GM12878 (cell line): ENCODE measurements at regions not wholly inside any gene's neighbourhood (a gene's known extent, or its start where the extent isn't known, plus 50 kb on each side); places are given as distances from the start of the nearest gene placed in this dataset.

ENCODE experiments used
- ATAC-seq: fragments of 200-7000 bp; cut with Tn5 transposase; 3 replicates; pipeline ENCODE4 v1.9.1; 2020; ENCODE audit warnings: mild to moderate bottlenecking, moderate library complexity
- BruUV-seq: library from RNA; stranded (reverse); fragments of 400-500 nt; replicated peaks from 2 replicates; lab custom pipeline; 2021; lab: Mats Ljungman, UMichigan
- CTCF ChIA-PET: fragments of 300-600 bp; sonication (Branson Sonifier 250); formaldehyde crosslinking; extraction: SDS; loops from one replicate; lab custom pipeline; 2021; ENCODE audit warnings: inconsistent platforms; lab: Yijun Ruan, JAX
- POLR2A ChIA-PET: fragments of 350-600 bp; formaldehyde crosslinking; extraction: SDS; loops from one replicate; lab custom pipeline; 2021; ENCODE audit warnings: inconsistent platforms; lab: Charles Lee
- RAD21 ChIA-PET: fragments of 300-600 bp; sonication (Branson Sonifier 250); formaldehyde crosslinking; loops from one replicate; lab custom pipeline; 2023; ENCODE audit warnings: antibody characterized with exemption; ENCODE audit not compliant: unreplicated experiment; lab: Charles Lee
- SMC1A ChIA-PET: fragments of 300-600 bp; sonication (Branson Sonifier 250); formaldehyde crosslinking; loops from one replicate; lab custom pipeline; 2023; ENCODE audit not compliant: unreplicated experiment, uncharacterized antibody; lab: Charles Lee
- DNase-seq: peaks from one replicate; pipeline ENCODE4 v3.0.0-alpha.2; 2011; ENCODE audit warnings: low read depth, low spot score
- FAIRE-seq: peaks from 3 replicates; lab custom pipeline; 2011; peaks lifted over from hg19 to GRCh38; lab: Jason Lieb, UNC
- H2AFZ ChIP-seq: 2 replicates; pipeline ENCODE4 v1.6.0; 2011; ENCODE audit warnings: low read depth, low read length, control low read depth; ENCODE audit not compliant: control insufficient read depth
- H3K27ac ChIP-seq: 2 replicates; pipeline ENCODE4 v1.5.1; 2011; ENCODE audit warnings: control low read depth; ENCODE audit not compliant: control insufficient read depth, insufficient read depth
- H3K27me3 ChIP-seq, 2 experiments: replicated peaks in 1 of 2; 2 replicates each; pipeline versions ENCODE4 v1.6.0 to v1.6.1; 2011; ENCODE audit warnings: low read length in 1 of 2; ENCODE audit not compliant: control insufficient read depth in 2 of 2, insufficient read depth in 2 of 2
- H3K36me3 ChIP-seq, 2 experiments: 2 replicates each; pipeline ENCODE4 v1.5.1; 2011; ENCODE audit warnings: low read length in 1 of 2; ENCODE audit not compliant: control insufficient read depth in 2 of 2, insufficient read depth in 2 of 2
- H3K4me1 ChIP-seq: 2 replicates; pipeline ENCODE4 v1.6.1; 2011; ENCODE audit warnings: mild to moderate bottlenecking, low read length, moderate library complexity, mixed read lengths; ENCODE audit not compliant: control insufficient read depth, insufficient read depth
- H3K4me2 ChIP-seq: 2 replicates; pipeline ENCODE4 v1.6.0; 2011; ENCODE audit warnings: control low read depth; ENCODE audit not compliant: control insufficient read depth, insufficient read depth
- H3K4me3 ChIP-seq: fragments of 200-600 bp; sonication (generic); 2 replicates; pipeline ENCODE4 v1.5.1; 2016
- H3K79me2 ChIP-seq: 2 replicates; pipeline ENCODE4 v1.6.0; 2011; ENCODE audit warnings: low read length; ENCODE audit not compliant: control insufficient read depth, insufficient read depth
- H3K9ac ChIP-seq: 2 replicates; pipeline ENCODE4 v1.8.0; 2011; ENCODE audit warnings: low read length, control low read depth, mixed read lengths; ENCODE audit not compliant: control insufficient read depth, insufficient read depth
- H3K9me3 ChIP-seq: replicated peaks from 3 replicates; pipeline ENCODE4 v1.5.1; 2011; ENCODE audit warnings: mild to moderate bottlenecking, low read length; ENCODE audit not compliant: control insufficient read depth, insufficient read depth
- H4K20me1 ChIP-seq: 2 replicates; pipeline ENCODE4 v1.6.0; 2011; ENCODE audit not compliant: control insufficient read depth, insufficient read depth
- HDAC6 ChIP-seq: fragments of 200-600 bp; sonication (generic); IDR thresholded peaks from one replicate; pipeline ENCODE4 v1.8.0; 2017; ENCODE audit warnings: antibody characterized with exemption; ENCODE audit not compliant: unreplicated experiment
- KLF5 ChIP-seq: fragments of 450-650 bp; IDR thresholded peaks from 2 replicates; pipeline ENCODE4 v1.6.1; 2014; ENCODE audit warnings: mild to moderate bottlenecking; ENCODE audit not compliant: partially characterized antibody
- NR2F1 ChIP-seq: fragments of 450-650 bp; conservative IDR thresholded peaks from 2 replicates; pipeline ENCODE4 v1.6.1; 2017; ENCODE audit warnings: mild to moderate bottlenecking
- SMAD5 ChIP-seq: IDR thresholded peaks from 2 replicates; pipeline ENCODE4 v1.6.1; 2016; ENCODE audit warnings: antibody characterized with exemption, low read depth
- SREBF1 ChIP-seq: IDR thresholded peaks from 2 replicates; pipeline ENCODE4 v1.6.1; 2012; ENCODE audit warnings: mild to moderate bottlenecking, low read length
- SUZ12 ChIP-seq: fragments of 200-600 bp; sonication (generic); IDR thresholded peaks from one replicate; pipeline ENCODE4 v1.6.1; 2018; ENCODE audit warnings: antibody characterized with exemption, mild to moderate bottlenecking; ENCODE audit not compliant: unreplicated experiment
- ZNF207 ChIP-seq: fragments of 450-650 bp; IDR thresholded peaks from 2 replicates; pipeline ENCODE4 v1.6.1; 2014; ENCODE audit warnings: antibody characterized with exemption, mild to moderate bottlenecking, borderline replicate concordance
- WGBS: methylation state at CpG from one replicate; pipeline ENCODE4 v1.1.6; 2016; ENCODE audit warnings: low lambda C conversion rate; ENCODE audit not compliant: insufficient replicate concordance, insufficient coverage; ENCODE audit errors: missing lambda C conversion rate; 5-methylcytosine and 5-hydroxymethylcytosine counted together
- in situ Hi-C: fragments of 300-500 bp; cut with MboI; formaldehyde crosslinking; loops from 9 replicates; pipeline ENCODE4 v1.14.3; 2018; ENCODE audit warnings: mixed read lengths
- intact Hi-C: fragments of 100-400 bp; cut with micrococcal nuclease; formaldehyde crosslinking; loops from one replicate; pipeline ENCODE4 v1.14.2; 2022; ENCODE audit not compliant: unreplicated experiment
- TF ChIP-seq, protein P1 (sequence below): fragments of 150-350 bp; IDR thresholded peaks from 2 replicates; pipeline ENCODE4 v1.6.1; 2014; ENCODE audit warnings: mild to moderate bottlenecking, low read depth, low read length
- TF ChIP-seq, protein P2 (sequence below): fragments of 450-650 bp; formaldehyde crosslinking; IDR thresholded peaks from 2 replicates; pipeline ENCODE4 v1.4.0; 2022; ENCODE audit warnings: mild to moderate bottlenecking, moderate library complexity
- TF ChIP-seq, protein P3 (sequence below): fragments of 450-650 bp; IDR thresholded peaks from 2 replicates; pipeline ENCODE4 v1.6.1; 2017; ENCODE audit warnings: mild to moderate bottlenecking, moderate library complexity
- TF ChIP-seq, protein P4 (sequence below), 3 experiments: IDR thresholded peaks in 2 of 3; conservative IDR thresholded peaks in 1 of 3; 2 replicates each; pipeline ENCODE4 v1.5.1; 2011; ENCODE audit warnings: low read depth in 3 of 3, low read length in 3 of 3, mild to moderate bottlenecking in 3 of 3, control low read depth in 2 of 3, moderate library complexity in 2 of 3, inconsistent platforms in 1 of 3, mixed read lengths in 1 of 3; ENCODE audit not compliant: control insufficient read depth in 2 of 3, insufficient read depth in 1 of 3; ENCODE audit errors: extremely low read depth in 1 of 3

DNA sequence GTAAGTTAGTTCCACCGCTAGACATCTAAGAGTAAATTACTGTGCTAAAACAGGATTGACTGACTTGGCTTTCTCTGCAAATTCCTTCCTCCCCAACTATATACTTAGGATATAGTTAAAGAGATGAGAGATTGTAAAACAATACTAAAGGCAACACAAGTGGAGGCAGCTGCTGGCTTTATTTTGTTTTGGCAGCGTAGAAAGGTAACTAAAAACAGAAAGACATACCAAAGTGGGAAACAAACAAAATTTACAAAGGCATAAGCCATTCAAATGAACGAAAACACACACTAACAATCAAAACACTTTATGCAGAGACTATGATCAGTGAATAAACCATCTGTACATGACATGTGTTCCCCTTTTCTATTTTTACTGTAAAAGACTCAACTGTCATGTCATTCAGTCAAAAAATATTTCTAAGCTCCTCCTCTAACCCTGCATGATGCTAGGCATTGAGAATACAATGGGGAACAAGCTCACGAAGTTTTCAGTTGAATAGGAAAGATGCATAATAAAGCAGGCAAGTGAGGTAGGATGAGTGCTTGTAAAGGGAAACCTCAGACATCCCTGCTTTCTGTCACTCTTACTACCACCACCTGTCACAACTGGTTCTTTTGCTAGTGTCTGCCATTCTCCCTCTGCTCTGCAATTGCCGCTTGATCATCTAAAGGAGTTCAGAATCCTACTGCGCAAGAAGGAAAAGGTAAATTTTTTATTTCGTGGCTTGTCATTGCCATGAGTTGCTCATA lies 64.2 kb upstream of the COL1A2 start:
- H3K9ac ChIP-seq = no peak overlapping the region
- no peaks in the 10 kb centered on the region for H4K20me1 ChIP-seq
- ChIA-PET CTCF (no interaction called here), POLR2A (no interaction called here), RAD21 (no interaction called here), SMC1A (no interaction called here)
- no TSS peak for BruUV-seq
- DNase-seq (no peak), FAIRE-seq (no peak), ATAC-seq (no peak)
- no peak overlapping the region for H3K4me3 ChIP-seq
- TF ChIP-seq SUZ12 = no peak
- TF ChIP-seq KLF5 = no peak
- no peak for TF ChIP-seq ZNF207
- TF ChIP-seq, protein P1, sequence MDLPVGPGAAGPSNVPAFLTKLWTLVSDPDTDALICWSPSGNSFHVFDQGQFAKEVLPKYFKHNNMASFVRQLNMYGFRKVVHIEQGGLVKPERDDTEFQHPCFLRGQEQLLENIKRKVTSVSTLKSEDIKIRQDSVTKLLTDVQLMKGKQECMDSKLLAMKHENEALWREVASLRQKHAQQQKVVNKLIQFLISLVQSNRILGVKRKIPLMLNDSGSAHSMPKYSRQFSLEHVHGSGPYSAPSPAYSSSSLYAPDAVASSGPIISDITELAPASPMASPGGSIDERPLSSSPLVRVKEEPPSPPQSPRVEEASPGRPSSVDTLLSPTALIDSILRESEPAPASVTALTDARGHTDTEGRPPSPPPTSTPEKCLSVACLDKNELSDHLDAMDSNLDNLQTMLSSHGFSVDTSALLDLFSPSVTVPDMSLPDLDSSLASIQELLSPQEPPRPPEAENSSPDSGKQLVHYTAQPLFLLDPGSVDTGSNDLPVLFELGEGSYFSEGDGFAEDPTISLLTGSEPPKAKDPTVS = no peak
- TF ChIP-seq, protein P2, sequence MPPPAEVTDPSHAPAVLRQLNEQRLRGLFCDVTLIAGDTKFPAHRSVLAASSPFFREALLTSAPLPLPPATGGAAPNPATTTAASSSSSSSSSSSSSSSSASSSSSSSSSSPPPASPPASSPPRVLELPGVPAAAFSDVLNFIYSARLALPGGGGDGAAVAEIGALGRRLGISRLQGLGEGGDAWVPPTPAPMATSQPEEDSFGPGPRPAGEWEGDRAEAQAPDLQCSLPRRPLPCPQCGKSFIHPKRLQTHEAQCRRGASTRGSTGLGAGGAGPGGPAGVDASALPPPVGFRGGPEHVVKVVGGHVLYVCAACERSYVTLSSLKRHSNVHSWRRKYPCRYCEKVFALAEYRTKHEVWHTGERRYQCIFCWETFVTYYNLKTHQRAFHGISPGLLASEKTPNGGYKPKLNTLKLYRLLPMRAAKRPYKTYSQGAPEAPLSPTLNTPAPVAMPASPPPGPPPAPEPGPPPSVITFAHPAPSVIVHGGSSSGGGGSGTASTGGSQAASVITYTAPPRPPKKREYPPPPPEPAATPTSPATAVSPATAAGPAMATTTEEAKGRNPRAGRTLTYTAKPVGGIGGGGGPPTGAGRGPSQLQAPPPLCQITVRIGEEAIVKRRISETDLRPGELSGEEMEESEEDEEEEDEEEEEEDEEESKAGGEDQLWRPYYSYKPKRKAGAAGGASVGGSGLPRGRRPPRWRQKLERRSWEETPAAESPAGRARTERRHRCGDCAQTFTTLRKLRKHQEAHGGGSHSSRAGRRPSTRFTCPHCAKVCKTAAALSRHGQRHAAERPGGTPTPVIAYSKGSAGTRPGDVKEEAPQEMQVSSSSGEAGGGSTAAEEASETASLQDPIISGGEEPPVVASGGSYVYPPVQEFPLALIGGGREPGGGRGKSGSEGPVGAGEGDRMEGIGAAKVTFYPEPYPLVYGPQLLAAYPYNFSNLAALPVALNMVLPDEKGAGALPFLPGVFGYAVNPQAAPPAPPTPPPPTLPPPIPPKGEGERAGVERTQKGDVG (CRISPR knock-in tag) = no peak
- TF ChIP-seq, protein P3, sequence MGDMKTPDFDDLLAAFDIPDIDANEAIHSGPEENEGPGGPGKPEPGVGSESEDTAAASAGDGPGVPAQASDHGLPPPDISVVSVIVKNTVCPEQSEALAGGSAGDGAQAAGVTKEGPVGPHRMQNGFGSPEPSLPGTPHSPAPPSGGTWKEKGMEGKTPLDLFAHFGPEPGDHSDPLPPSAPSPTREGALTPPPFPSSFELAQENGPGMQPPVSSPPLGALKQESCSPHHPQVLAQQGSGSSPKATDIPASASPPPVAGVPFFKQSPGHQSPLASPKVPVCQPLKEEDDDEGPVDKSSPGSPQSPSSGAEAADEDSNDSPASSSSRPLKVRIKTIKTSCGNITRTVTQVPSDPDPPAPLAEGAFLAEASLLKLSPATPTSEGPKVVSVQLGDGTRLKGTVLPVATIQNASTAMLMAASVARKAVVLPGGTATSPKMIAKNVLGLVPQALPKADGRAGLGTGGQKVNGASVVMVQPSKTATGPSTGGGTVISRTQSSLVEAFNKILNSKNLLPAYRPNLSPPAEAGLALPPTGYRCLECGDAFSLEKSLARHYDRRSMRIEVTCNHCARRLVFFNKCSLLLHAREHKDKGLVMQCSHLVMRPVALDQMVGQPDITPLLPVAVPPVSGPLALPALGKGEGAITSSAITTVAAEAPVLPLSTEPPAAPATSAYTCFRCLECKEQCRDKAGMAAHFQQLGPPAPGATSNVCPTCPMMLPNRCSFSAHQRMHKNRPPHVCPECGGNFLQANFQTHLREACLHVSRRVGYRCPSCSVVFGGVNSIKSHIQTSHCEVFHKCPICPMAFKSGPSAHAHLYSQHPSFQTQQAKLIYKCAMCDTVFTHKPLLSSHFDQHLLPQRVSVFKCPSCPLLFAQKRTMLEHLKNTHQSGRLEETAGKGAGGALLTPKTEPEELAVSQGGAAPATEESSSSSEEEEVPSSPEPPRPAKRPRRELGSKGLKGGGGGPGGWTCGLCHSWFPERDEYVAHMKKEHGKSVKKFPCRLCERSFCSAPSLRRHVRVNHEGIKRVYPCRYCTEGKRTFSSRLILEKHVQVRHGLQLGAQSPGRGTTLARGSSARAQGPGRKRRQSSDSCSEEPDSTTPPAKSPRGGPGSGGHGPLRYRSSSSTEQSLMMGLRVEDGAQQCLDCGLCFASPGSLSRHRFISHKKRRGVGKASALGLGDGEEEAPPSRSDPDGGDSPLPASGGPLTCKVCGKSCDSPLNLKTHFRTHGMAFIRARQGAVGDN = no peak
- TF ChIP-seq HDAC6 = no peak
- TF ChIP-seq NR2F1 = no peak
- TF ChIP-seq, protein P4, sequence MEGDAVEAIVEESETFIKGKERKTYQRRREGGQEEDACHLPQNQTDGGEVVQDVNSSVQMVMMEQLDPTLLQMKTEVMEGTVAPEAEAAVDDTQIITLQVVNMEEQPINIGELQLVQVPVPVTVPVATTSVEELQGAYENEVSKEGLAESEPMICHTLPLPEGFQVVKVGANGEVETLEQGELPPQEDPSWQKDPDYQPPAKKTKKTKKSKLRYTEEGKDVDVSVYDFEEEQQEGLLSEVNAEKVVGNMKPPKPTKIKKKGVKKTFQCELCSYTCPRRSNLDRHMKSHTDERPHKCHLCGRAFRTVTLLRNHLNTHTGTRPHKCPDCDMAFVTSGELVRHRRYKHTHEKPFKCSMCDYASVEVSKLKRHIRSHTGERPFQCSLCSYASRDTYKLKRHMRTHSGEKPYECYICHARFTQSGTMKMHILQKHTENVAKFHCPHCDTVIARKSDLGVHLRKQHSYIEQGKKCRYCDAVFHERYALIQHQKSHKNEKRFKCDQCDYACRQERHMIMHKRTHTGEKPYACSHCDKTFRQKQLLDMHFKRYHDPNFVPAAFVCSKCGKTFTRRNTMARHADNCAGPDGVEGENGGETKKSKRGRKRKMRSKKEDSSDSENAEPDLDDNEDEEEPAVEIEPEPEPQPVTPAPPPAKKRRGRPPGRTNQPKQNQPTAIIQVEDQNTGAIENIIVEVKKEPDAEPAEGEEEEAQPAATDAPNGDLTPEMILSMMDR (IDR thresholded peaks at IDR 0.05 in 2 of 3, conservative IDR thresholded peaks at IDR 0.05 in 1 of 3; ENCODE audit: control insufficient read depth in 2 of 3, extremely low read depth in 1 of 3, insufficient read depth in 1 of 3, low read depth in 3 of 3, low read length in 3 of 3) = no peak
- TF ChIP-seq SMAD5 = no peak
- TF ChIP-seq SREBF1 = no peak
- H3K4me2 ChIP-seq = no peak overlapping the region
- no peak overlapping the region for H3K27ac ChIP-seq
- intact Hi-C loops (no loop called here), in situ Hi-C loops (no loop called here)
- H3K27me3 ChIP-seq = no peaks in the 10 kb centered on the region
- 28% methylated on average over 7 of the region's 7 CpGs for WGBS
- no peaks in the 10 kb centered on the region for H3K36me3 ChIP-seq
- no peaks in the 10 kb centered on the region for H3K79me2 ChIP-seq
- H2AFZ ChIP-seq = no peak overlapping the region
- H3K4me1 ChIP-seq = no peaks in the 10 kb centered on the region
- H3K9me3 ChIP-seq = no peaks in the 10 kb centered on the region
